ENCODE measurements at regions not wholly inside any gene's neighbourhood (a gene's known extent, or its start where the extent isn't known, plus 50 kb on each side); places are given as distances from the start of the nearest gene placed in this dataset.

DNA sequence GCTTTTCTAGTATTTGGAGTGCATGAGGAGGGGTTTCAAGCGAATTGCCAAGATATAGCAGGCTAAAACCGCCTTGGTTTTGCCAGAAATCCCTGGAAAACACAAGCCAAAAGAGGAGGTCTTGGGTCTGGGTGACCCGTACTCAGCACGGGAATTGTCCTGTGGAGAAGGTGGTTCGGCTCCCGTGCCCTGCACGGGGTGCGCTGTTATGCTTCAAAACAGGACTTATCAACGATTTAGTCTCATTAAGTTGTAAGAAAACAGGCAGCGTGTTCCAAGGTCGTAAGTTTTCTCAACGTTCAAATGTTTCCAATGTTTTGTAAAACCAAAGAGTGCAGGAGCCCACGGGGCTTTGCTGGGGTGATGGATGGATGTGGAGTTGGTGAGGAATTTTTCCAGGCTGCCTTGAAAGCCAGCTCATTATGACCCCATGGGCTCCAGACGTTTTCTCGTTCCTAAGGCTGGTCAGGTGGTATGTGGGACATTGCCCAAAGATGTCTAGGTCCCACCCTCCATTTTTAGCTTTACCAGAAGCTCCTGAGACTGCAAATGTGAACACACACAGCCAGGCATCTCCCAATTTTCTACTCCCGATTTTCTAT lies 75.4 kb upstream of the CLDN14 start:
- DNase-seq, result no peak

DNA sequence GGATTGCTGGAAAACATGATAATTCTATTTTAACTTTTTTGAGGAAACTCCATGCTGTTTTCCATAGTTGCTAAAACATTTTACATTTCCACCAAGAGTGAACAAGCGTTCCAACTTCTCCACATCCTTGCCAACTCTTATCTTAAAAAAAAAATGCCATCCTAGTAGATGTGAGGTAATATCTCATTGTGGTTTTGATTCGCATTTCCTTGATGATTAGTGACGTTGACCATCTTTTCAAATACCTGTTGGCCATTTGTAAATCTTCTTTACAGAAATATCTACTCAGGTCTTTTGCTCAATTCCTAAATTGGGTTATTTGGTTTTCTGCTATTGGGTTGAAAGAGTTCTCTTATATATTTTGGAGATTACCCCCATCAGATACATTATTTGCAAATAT lies 77.4 kb upstream of the CLDN14 start:
- DNase-seq, result no peak

GRCh38 chr21:36560933-36561575 lies 81.1 kb upstream of the CLDN14 start:
- no peak for DNase-seq

DNA sequence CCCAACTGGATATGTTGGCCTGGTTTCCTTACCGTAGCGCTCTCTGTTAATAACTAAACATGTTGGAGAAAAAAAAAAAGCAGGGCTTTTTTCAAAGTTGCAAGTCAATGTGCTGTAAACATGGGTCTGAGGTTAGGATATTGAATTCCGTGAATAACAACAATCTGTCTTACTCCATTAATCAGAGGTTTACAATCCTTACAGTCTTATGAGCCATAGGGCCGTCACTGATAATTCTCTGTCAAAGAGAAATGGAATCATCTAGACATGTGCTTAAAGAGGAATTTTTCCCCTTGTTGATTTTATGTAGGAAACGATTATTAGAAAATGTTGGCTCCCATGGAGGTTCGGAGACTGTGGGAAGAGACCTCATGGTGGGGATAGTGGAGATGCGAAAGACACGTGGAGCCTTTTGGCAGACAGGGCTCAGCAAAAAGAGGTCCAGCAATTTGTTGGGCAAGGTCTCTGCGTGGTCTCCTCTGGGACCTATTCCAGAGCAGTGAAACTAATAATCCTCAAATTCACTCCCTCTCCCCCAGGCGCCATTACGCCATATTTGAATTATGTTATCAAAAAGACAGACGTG lies 83.5 kb upstream of the CLDN14 start:
- no peak for DNase-seq

DNA sequence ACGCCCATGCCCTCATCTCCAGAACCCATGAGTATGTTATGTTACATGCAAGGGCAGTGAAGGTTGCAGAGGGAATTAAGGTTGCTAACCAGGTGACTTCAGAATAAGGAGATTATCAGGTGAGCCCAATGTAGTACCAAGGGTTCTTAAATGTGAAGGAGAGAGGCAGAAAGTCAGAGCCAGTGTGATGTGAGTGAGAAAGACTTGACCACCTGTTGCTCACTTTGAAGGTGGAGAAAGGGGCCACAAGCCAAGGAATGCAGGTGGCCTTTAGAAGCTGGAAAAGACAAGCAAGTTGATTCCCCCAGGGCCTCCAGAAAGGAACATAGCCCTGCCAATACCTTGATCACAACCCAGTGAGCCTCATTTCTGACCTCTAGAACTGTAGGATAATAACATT lies 84.7 kb upstream of the CLDN14 start:
- no peak for DNase-seq

- DNase-seq, result no peak
These were observed 85.6 kb upstream of the CLDN14 start for GRCh38 chr21:36565540-36565939.

- no peak for DNase-seq
These were observed 86.7 kb upstream of the CLDN14 start for GRCh38 chr21:36566644-36567043.

- no peak for DNase-seq
These were observed 87.4 kb upstream of the CLDN14 start for GRCh38 chr21:36567216-36567885.

GRCh38 chr21:36569511-36569910 lies 89.6 kb upstream of the CLDN14 start:
- DNase-seq, result no peak

DNA sequence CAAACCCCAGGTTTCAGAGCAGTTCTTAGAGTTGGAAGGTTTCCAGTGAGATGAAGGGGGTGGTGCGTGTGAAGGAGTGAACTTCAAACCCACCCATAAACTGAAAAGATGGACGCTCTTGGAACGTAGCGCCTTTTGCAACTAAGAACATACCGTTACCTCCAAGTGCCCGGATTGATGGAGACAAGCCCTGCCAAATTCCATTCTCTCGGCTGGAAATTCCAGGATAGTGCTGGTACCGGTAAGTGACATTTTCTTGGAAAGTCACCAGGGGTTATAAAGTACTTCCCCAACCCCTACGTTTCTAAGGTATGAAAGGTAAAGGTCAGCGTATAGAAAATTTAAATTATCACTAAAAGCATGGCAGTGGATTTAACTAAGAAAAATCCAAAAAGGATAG lies 91.6 kb upstream of the CLDN14 start:
- no peak for DNase-seq

- no peak for DNase-seq
These were observed 92.1 kb upstream of the CLDN14 start for GRCh38 chr21:36572039-36572438.

GRCh38 chr21:36575306-36575705 lies 95.4 kb upstream of the CLDN14 start:
- DNase-seq, result no peak

DNA sequence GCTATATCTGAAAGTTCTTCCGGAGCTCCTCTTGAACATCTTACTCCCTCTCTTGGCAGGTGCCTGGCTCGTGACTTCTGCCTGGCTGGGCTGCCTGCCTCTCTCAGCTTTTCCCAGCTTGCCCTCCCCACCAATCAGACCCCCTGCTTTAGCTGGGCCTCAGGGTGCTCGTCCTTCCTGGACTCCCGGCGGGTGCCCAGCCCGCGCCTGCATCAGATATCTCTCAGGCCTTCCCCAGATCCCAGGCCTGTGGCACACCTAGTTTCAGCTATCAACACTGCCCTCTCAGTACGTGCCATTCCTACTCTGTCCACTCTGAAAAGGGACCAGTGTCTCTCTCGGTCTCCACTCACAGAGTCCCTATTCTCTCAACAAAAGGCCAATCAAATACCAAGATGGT lies 96.5 kb upstream of the CLDN14 start:
- no peak for DNase-seq

DNA sequence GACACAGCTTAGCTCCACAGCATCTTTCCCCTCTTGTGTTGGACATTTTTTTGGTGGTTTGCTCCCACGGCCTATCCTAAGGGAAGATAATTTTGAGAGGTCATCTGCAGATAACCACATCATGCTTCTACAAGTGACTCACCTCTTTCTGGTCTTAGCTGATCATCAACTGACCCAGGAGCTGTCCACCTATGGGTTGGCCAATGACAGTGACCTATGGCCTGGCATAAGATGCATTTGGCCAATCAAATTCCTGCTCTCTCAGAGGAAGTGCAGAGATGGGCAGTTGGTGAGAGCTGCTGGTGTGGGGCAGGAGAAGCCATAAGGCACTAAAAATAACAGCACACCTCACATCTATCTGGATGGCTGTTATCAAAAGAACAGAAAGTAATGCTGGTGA lies 100.0 kb upstream of the CLDN14 start:
- no peak for DNase-seq

GRCh38 chr21:36582271-36582670 lies 102.3 kb upstream of the CLDN14 start:
- no peak for DNase-seq

GRCh38 chr21:36583591-36583990 lies 103.7 kb upstream of the CLDN14 start:
- DNase-seq, result no peak

GRCh38 chr21:36584980-36585940 lies 105.3 kb upstream of the CLDN14 start:
- no peak for DNase-seq

DNA sequence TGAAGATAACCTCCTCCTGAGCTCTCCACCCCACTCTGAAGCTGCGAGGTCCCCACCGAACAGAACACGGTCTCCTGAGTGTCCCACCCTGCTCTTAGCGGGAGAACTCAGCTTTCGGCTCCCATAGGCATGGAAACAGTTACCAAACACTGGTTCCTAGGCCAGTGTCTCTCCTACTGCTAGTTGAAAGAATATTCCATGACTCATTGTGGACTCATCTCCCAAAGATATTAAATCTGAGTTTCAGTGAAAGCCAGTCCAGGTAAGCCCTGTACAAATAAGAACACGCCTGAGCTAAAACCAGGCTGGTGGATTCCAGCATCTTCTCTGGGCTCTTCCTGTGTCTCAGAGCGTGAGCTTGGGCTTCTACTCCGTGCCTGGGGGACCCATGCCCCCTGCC lies 107.5 kb upstream of the CLDN14 start:
- no peak for DNase-seq

DNA sequence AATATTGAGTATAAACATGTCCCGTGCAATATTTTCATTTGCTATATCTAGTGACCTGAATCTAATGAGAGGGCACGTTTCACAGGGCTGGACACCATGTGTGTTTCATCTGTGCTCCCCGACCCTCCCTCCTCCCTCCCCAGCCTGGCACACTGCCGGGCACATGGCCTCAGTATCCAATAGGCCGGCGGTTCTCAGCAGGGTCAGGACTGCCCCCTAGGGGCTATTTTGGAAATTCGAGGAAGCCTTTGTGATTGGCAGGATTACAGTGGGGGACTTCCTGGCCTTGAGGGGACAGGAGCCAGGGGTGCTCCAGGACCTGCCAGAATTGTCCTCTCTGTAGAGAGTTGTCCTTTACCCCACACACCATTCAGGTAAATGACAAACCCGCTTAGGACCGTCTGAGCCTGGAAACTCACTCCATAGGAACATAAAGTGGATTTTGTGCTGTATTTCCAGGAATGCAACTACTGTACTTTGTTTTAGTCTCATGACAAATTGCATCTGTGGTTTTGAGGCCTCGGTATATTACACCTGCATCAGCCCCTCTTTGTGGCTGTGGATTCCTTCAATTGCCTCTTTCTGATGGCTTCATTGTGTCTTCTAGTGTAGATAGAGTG lies 109.5 kb upstream of the SIM2 start:
- no peak for DNase-seq

DNA sequence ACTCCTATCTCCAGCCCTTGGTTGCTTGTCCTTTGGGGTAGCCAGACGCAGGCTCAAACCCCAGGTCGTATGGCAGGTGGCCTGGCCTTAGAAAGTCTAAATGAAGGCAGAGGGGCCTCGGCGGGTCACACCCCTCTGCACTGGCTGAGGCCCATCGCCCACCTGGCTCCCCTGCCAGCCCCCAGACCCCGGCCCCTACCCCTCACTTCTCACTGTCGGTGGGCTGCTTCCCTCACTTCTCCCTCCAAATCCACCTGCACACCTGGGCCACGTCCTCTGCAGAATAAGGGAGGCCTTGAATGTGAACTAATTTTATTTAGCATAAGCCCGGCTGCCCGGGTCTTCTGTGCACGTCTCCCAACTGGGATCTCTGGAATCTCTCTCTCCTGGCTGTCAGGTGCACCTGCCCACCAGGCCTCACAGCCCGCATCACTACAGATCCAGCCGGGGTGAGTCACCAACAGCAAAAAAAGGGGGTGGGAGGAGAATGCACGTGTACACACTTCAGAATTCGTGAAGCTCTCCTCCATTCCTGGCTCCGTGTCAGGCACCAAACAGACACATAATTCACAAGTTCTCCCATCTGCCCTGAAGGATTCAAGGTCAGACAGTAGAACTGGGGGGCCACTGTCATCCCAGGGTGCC lies 107.5 kb upstream of the SIM2 start:
- DNase-seq, result no peak

DNA sequence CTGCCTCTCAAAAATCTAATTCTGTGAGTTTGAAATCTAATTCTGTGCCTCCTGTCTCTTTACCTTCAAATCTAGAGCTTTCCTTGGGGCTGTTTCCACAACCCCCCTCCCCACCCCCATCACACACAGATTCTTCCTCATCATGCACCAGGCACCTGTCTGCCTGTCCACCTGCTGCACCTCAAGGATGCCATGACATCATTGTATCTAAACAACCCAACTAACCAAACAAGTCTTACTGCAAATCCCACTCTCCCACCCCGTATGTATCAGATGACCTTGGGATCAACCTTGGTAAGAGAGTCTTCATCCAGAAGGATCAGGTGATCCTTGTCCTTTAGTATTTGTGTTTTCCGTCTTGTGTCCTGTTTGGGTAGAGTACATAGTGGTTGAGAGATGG lies 102.7 kb upstream of the SIM2 start:
- DNase-seq, result no peak

GRCh38 chr21:36601362-36601761 lies 97.6 kb upstream of the SIM2 start:
- DNase-seq, result no peak
